HG03280 (cell line): ENCODE measurements at regions not wholly inside any gene's neighbourhood (a gene's known extent, or its start where the extent isn't known, plus 50 kb on each side); places are given as distances from the start of the nearest gene placed in this dataset.
"Not testable (repeated sequence)": the region's sequence is repeated elsewhere in the genome, so short reads cannot be mapped to it uniquely, and the experiment has no call there.

Experiments
- ATAC-seq: cut with Tn5 transposase; IDR thresholded peaks from one replicate; pipeline ENCODE4 v1.9.1; 2021; ENCODE audit warnings: mild to moderate bottlenecking, moderate library complexity; ENCODE audit not compliant: unreplicated experiment

GRCh38 chr5:112570708-112571444 is 151.8 kb upstream of the EPB41L4A start:
- no peak for ATAC-seq

- no peak for ATAC-seq
These were observed 154.4 kb upstream of the EPB41L4A start for GRCh38 chr5:112573441-112573840.

- no peak for ATAC-seq
These were observed 155.5 kb upstream of the EPB41L4A start for GRCh38 chr5:112574536-112574935.

- no peak for ATAC-seq
These were observed 157.3 kb upstream of the EPB41L4A start for GRCh38 chr5:112576298-112576925.

GRCh38 chr5:112579599-112580170 is 158.0 kb upstream of the APC start:
- ATAC-seq: no peak

GRCh38 chr5:112581811-112582320 is 155.8 kb upstream of the APC start:
- ATAC-seq: no peak

GRCh38 chr5:112583166-112583565 is 154.5 kb upstream of the APC start:
- no peak for ATAC-seq

GRCh38 chr5:112584781-112585180 is 152.9 kb upstream of the APC start:
- no peak for ATAC-seq

- no peak for ATAC-seq
These were observed 151.1 kb upstream of the APC start for GRCh38 chr5:112586596-112587062.

- not testable (repeated sequence) for ATAC-seq
These were observed 146.8 kb upstream of the APC start for GRCh38 chr5:112590858-112591257.

GRCh38 chr5:112594095-112594850 is 143.4 kb upstream of the APC start:
- ATAC-seq: no peak

- no peak for ATAC-seq
These were observed 142.7 kb upstream of the APC start for GRCh38 chr5:112594941-112595340.

- no peak for ATAC-seq
These were observed 139.9 kb upstream of the APC start for GRCh38 chr5:112597831-112598230.

GRCh38 chr5:112600510-112600909 is 137.2 kb upstream of the APC start:
- not testable (repeated sequence) for ATAC-seq

- ATAC-seq: no peak
These were observed 132.7 kb upstream of the APC start for GRCh38 chr5:112604732-112605630.

- ATAC-seq: no peak
These were observed 128.7 kb upstream of the APC start for GRCh38 chr5:112608975-112609374.

GRCh38 chr5:112612663-112613062 is 125.0 kb upstream of the APC start:
- ATAC-seq: no peak

GRCh38 chr5:112614285-112614684 is 123.4 kb upstream of the APC start:
- ATAC-seq: no peak

- ATAC-seq: no peak
These were observed 122.7 kb upstream of the APC start for GRCh38 chr5:112614986-112615385.
